ENCODE measurements at regions not wholly inside any gene's neighbourhood (a gene's known extent, or its start where the extent isn't known, plus 50 kb on each side); places are given as distances from the start of the nearest gene placed in this dataset.
"Not testable (repeated sequence)": the region's sequence is repeated elsewhere in the genome, so short reads cannot be mapped to it uniquely, and the experiment has no call there.

GRCh38 chr6:82555801-82556200 lies 192.2 kb downstream of the TPBG start:
- Histone ChIP-seq H2BK12ac (ENCODE audit: low read length in 2 of 2) (no peak overlapping the region), H3K4me2 (ENCODE audit: low read length, poor library complexity, severe bottlenecking) (no peak overlapping the region)

GRCh38 chr6:82558531-82558930 lies 194.9 kb downstream of the TPBG start:
- H3K27me3 ChIP-seq (ENCODE audit: control insufficient read depth in 1 of 2, insufficient read depth in 1 of 2, low read length in 2 of 2); H2BK120ac ChIP-seq (ENCODE audit: low read depth, low read length); H4K91ac ChIP-seq (ENCODE audit: low read length); H2BK15ac ChIP-seq (ENCODE audit: low read depth, poor library complexity, severe bottlenecking); H3K36me3 ChIP-seq (ENCODE audit: control insufficient read depth in 1 of 2, insufficient read depth in 2 of 2, low read depth in 1 of 2, low read length in 2 of 2); H3K4me1 ChIP-seq (ENCODE audit: control insufficient read depth, insufficient read depth, low read depth, low read length); H3K14ac ChIP-seq (ENCODE audit: low read length in 2 of 2); H3K23ac ChIP-seq (ENCODE audit: low read length in 2 of 2); H2BK5ac ChIP-seq (ENCODE audit: low read depth, low read length, poor library complexity, severe bottlenecking); H3K4ac ChIP-seq (ENCODE audit: low read depth in 1 of 2, low read length in 2 of 2); H3K9me3 ChIP-seq (ENCODE audit: control insufficient read depth, low read length); H2AK5ac ChIP-seq (ENCODE audit: low read length, severe bottlenecking); DNase-seq; H2AFZ ChIP-seq (ENCODE audit: low read depth, low read length); H4K8ac ChIP-seq (ENCODE audit: low read length); H2BK12ac ChIP-seq (ENCODE audit: low read length in 2 of 2); H3K4me2 ChIP-seq (ENCODE audit: low read length, poor library complexity, severe bottlenecking); H3K79me1 ChIP-seq (replicated peaks; ENCODE audit: low read length, poor library complexity, severe bottlenecking); H3K9ac ChIP-seq (ENCODE audit: low read length); H3K4me3 ChIP-seq (ENCODE audit: insufficient read depth in 1 of 2, low read depth in 1 of 2, low read length in 2 of 2); H3K27ac ChIP-seq (ENCODE audit: low read length, poor library complexity, severe bottlenecking); H3K18ac ChIP-seq (ENCODE audit: low read depth in 1 of 2, low read length in 2 of 2): not testable (repeated sequence)
- WGBS = 94% methylated on average over 17 of the region's 20 CpGs

More at GRCh38 chr6:82555801-82556200, 192.2 kb downstream of the TPBG start:
- no peaks in the 10 kb centered on the region for H3K36me3 ChIP-seq (ENCODE audit: control insufficient read depth in 1 of 2, insufficient read depth in 2 of 2, low read depth in 1 of 2, low read length in 2 of 2)
- no peaks in the 10 kb centered on the region for H3K27me3 ChIP-seq (ENCODE audit: control insufficient read depth in 1 of 2, insufficient read depth in 1 of 2, low read length in 2 of 2)
- no peaks in the 10 kb centered on the region for H3K9me3 ChIP-seq (ENCODE audit: control insufficient read depth, low read length)
- no peak overlapping the region for H2BK5ac ChIP-seq (ENCODE audit: low read depth, low read length, poor library complexity, severe bottlenecking)
- H3K9ac ChIP-seq (ENCODE audit: low read length) = no peak overlapping the region
- WGBS = no CpG with 5 or more reads among the region's 1 CpG
- H3K18ac ChIP-seq (ENCODE audit: low read depth in 1 of 2, low read length in 2 of 2) = no peak overlapping the region
- H3K14ac ChIP-seq (ENCODE audit: low read length in 2 of 2) = no peak overlapping the region
- no peak overlapping the region for H2AFZ ChIP-seq (ENCODE audit: low read depth, low read length)
- no peak overlapping the region for H2AK5ac ChIP-seq (ENCODE audit: low read length, severe bottlenecking)
- no peak overlapping the region for H4K8ac ChIP-seq (ENCODE audit: low read length)
- no peak overlapping the region for H2BK15ac ChIP-seq (ENCODE audit: low read depth, poor library complexity, severe bottlenecking)
- no peak overlapping the region for H3K4ac ChIP-seq (ENCODE audit: low read depth in 1 of 2, low read length in 2 of 2)
- DNase-seq = no peak
- H3K4me1 ChIP-seq (ENCODE audit: control insufficient read depth, insufficient read depth, low read depth, low read length) = no peaks in the 10 kb centered on the region
- no peak overlapping the region for H3K4me3 ChIP-seq (ENCODE audit: insufficient read depth in 1 of 2, low read depth in 1 of 2, low read length in 2 of 2)
- no peaks in the 10 kb centered on the region for H3K79me1 ChIP-seq (replicated peaks; ENCODE audit: low read length, poor library complexity, severe bottlenecking)
- no peak overlapping the region for H3K27ac ChIP-seq (ENCODE audit: low read length, poor library complexity, severe bottlenecking)
- no peak overlapping the region for H2BK120ac ChIP-seq (ENCODE audit: low read depth, low read length)
- H4K91ac ChIP-seq (ENCODE audit: low read length) = no peak overlapping the region
- H3K23ac ChIP-seq (ENCODE audit: low read length in 2 of 2) = no peak overlapping the region

GRCh38 chr6:82567621-82568020 lies 204.0 kb downstream of the TPBG start:
- Histone ChIP-seq H2BK5ac (ENCODE audit: low read depth, low read length, poor library complexity, severe bottlenecking) (no peak overlapping the region), H2AFZ (ENCODE audit: low read depth, low read length) (no peak overlapping the region), H2BK120ac (ENCODE audit: low read depth, low read length) (no peak overlapping the region), H4K8ac (ENCODE audit: low read length) (no peak overlapping the region), H3K79me1 (replicated peaks; ENCODE audit: low read length, poor library complexity, severe bottlenecking) (no peaks in the 10 kb centered on the region), H3K4me2 (ENCODE audit: low read length, poor library complexity, severe bottlenecking) (no peak overlapping the region), H3K4me3 (ENCODE audit: insufficient read depth in 1 of 2, low read depth in 1 of 2, low read length in 2 of 2) (no peak overlapping the region), H3K27ac (ENCODE audit: low read length, poor library complexity, severe bottlenecking) (no peak overlapping the region), H3K9me3 (ENCODE audit: control insufficient read depth, low read length) (no peaks in the 10 kb centered on the region), H2AK5ac (ENCODE audit: low read length, severe bottlenecking) (no peak overlapping the region), H3K27me3 (ENCODE audit: control insufficient read depth in 1 of 2, insufficient read depth in 1 of 2, low read length in 2 of 2) (no peaks in the 10 kb centered on the region), H2BK12ac (ENCODE audit: low read length in 2 of 2) (no peak overlapping the region), H3K23ac (ENCODE audit: low read length in 2 of 2) (no peak overlapping the region), H3K36me3 (ENCODE audit: control insufficient read depth in 1 of 2, insufficient read depth in 2 of 2, low read depth in 1 of 2, low read length in 2 of 2) (no peaks in the 10 kb centered on the region), H3K18ac (ENCODE audit: low read depth in 1 of 2, low read length in 2 of 2) (no peak overlapping the region), H3K14ac (ENCODE audit: low read length in 2 of 2) (no peak overlapping the region), H3K9ac (ENCODE audit: low read length) (no peak overlapping the region), H2BK15ac (ENCODE audit: low read depth, poor library complexity, severe bottlenecking) (no peak overlapping the region), H3K4me1 (ENCODE audit: control insufficient read depth, insufficient read depth, low read depth, low read length) (peaks cover 6% of the 10 kb centered on the region), H4K91ac (ENCODE audit: low read length) (no peak overlapping the region), H3K4ac (ENCODE audit: low read depth in 1 of 2, low read length in 2 of 2) (no peak overlapping the region)
- peak; percentile 16 for DNase-seq
- WGBS = no CpG with 5 or more reads among the region's 1 CpG

GRCh38 chr6:82568290-82568993 lies 204.8 kb downstream of the TPBG start:
- Histone ChIP-seq H4K91ac (ENCODE audit: low read length) (no peak overlapping the region), H3K23ac (ENCODE audit: low read length in 2 of 2) (no peak overlapping the region), H3K79me1 (replicated peaks; ENCODE audit: low read length, poor library complexity, severe bottlenecking) (no peaks in the 10 kb centered on the region), H3K14ac (ENCODE audit: low read length in 2 of 2) (no peak overlapping the region), H2BK15ac (ENCODE audit: low read depth, poor library complexity, severe bottlenecking) (no peak overlapping the region), H3K4me2 (ENCODE audit: low read length, poor library complexity, severe bottlenecking) (no peak overlapping the region), H3K4ac (ENCODE audit: low read depth in 1 of 2, low read length in 2 of 2) (no peak overlapping the region), H2BK12ac (ENCODE audit: low read length in 2 of 2) (peak overlapping the region in 1 of 2 experiments; percentile 73), H2BK120ac (ENCODE audit: low read depth, low read length) (no peak overlapping the region), H3K27me3 (ENCODE audit: control insufficient read depth in 1 of 2, insufficient read depth in 1 of 2, low read length in 2 of 2) (no peaks in the 10 kb centered on the region), H3K9me3 (ENCODE audit: control insufficient read depth, low read length) (no peaks in the 10 kb centered on the region), H2AFZ (ENCODE audit: low read depth, low read length) (no peak overlapping the region), H3K4me1 (ENCODE audit: control insufficient read depth, insufficient read depth, low read depth, low read length) (peaks cover 6% of the 10 kb centered on the region), H3K9ac (ENCODE audit: low read length) (no peak overlapping the region), H3K4me3 (ENCODE audit: insufficient read depth in 1 of 2, low read depth in 1 of 2, low read length in 2 of 2) (no peak overlapping the region), H2AK5ac (ENCODE audit: low read length, severe bottlenecking) (peak overlapping the region; percentile 5), H4K8ac (ENCODE audit: low read length) (no peak overlapping the region), H3K18ac (ENCODE audit: low read depth in 1 of 2, low read length in 2 of 2) (no peak overlapping the region), H3K27ac (ENCODE audit: low read length, poor library complexity, severe bottlenecking) (no peak overlapping the region), H2BK5ac (ENCODE audit: low read depth, low read length, poor library complexity, severe bottlenecking) (no peak overlapping the region), H3K36me3 (ENCODE audit: control insufficient read depth in 1 of 2, insufficient read depth in 2 of 2, low read depth in 1 of 2, low read length in 2 of 2) (no peaks in the 10 kb centered on the region)
- WGBS = 98% methylated on average over 4 of the region's 6 CpGs
- DNase-seq = no peak

Measured in mesenchymal stem cell (in vitro differentiated cells and primary cell).